Lower lobe of right lung (tissue), 2 donors: ENCODE measurements at regions not wholly inside any gene's neighbourhood (a gene's known extent, or its start where the extent isn't known, plus 50 kb on each side); places are given as distances from the start of the nearest gene placed in this dataset.

Experiments
- ATAC-seq, 2 donors: fragments of 200-7000 bp; cut with Tn5 transposase; one replicate each; pipeline ENCODE4 v1.9.1; 2020 to 2022; ENCODE audit warnings: mild to moderate bottlenecking in 2 of 2, moderate library complexity in 2 of 2
- DNase-seq: peaks from one replicate; pipeline ENCODE4 v3.0.0-alpha.2; 2020
- H3K27ac ChIP-seq: fragments of 200-600 bp; one replicate; pipeline ENCODE4 v1.8.0; 2022
- H3K27me3 ChIP-seq: fragments of 200-600 bp; one replicate; pipeline ENCODE4 v1.8.0; 2022; ENCODE audit warnings: low read depth
- H3K36me3 ChIP-seq: fragments of 200-600 bp; one replicate; pipeline ENCODE4 v1.8.0; 2022; ENCODE audit warnings: mild to moderate bottlenecking
- H3K4me1 ChIP-seq: fragments of 200-600 bp; one replicate; pipeline ENCODE4 v1.8.0; 2022
- H3K4me3 ChIP-seq: fragments of 200-600 bp; one replicate; pipeline ENCODE4 v1.8.0; 2022; ENCODE audit warnings: mild to moderate bottlenecking
- H3K9me3 ChIP-seq: fragments of 200-600 bp; one replicate; pipeline ENCODE4 v1.8.0; 2022
- intact Hi-C: fragments of 100-400 bp; cut with DNase I; formaldehyde crosslinking; loops from one replicate; pipeline ENCODE4 v1.11.0; 2022
- TF ChIP-seq, protein P1 (sequence below): fragments of 200-600 bp; IDR thresholded peaks from one replicate; pipeline ENCODE4 v1.8.0; 2022; ENCODE audit warnings: antibody characterized with exemption, mild to moderate bottlenecking
- donor health status: DM: no; HTN: yes; CAD: no; lungs with severe emphysema.

DNA sequence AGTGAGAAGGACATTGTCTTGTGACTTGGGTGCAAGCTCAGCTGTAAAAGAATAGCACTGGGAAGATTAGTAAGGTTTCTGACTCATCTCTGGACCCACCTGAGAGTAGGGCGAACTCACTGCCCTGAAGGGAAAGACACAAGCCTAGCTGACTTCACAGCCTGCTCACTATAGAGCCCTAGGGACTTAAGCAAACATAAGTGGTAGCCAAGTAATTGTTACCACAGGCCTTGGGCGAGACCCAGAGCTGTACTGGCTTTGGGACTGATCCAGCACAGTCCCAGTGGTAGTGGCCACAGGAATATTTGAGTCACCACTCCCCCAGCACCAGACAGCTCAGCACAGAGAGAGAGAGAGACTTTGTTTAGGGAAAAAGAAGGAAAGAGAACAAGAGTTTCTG lies 429.9 kb downstream of the TBL1XR1 start:
- Histone ChIP-seq H3K4me1 (no peaks in the 10 kb centered on the region), H3K9me3 (peaks cover under 1% of the 10 kb centered on the region), H3K4me3 (no peak overlapping the region), H3K27me3 (no peaks in the 10 kb centered on the region), H3K36me3 (no peaks in the 10 kb centered on the region), H3K27ac (no peak overlapping the region)
- TF ChIP-seq, protein P1, sequence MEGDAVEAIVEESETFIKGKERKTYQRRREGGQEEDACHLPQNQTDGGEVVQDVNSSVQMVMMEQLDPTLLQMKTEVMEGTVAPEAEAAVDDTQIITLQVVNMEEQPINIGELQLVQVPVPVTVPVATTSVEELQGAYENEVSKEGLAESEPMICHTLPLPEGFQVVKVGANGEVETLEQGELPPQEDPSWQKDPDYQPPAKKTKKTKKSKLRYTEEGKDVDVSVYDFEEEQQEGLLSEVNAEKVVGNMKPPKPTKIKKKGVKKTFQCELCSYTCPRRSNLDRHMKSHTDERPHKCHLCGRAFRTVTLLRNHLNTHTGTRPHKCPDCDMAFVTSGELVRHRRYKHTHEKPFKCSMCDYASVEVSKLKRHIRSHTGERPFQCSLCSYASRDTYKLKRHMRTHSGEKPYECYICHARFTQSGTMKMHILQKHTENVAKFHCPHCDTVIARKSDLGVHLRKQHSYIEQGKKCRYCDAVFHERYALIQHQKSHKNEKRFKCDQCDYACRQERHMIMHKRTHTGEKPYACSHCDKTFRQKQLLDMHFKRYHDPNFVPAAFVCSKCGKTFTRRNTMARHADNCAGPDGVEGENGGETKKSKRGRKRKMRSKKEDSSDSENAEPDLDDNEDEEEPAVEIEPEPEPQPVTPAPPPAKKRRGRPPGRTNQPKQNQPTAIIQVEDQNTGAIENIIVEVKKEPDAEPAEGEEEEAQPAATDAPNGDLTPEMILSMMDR, result no peak
- ATAC-seq (peak in 1 of 2 donors; percentile 58), DNase-seq (no peak)
- intact Hi-C loops, result no loop called here

DNA sequence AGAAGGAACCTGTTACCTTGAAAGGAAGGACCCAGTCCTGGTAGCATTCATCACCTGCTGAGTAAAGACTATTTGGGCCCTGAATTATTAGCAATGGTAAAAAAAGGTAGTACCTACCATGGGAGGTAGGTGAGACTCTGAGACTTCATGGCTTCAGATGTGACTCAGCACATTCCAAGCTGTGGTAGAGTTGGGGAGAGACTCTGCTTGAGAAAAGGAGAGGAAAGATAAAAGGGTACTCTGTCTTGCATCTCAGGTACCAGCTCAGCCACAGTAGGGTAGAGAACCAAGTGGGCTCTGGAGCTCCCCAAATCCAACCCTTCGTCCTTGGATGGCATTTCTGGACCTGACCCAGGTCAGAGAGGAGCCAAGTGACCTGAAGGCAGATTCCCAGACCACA lies 430.4 kb downstream of the TBL1XR1 start:
- DNase-seq (no peak), ATAC-seq (no peak)
- no peaks in the 10 kb centered on the region for H3K36me3 ChIP-seq
- intact Hi-C loops, result no loop called here
- no peak overlapping the region for H3K27ac ChIP-seq
- H3K4me3 ChIP-seq, result no peak overlapping the region
- TF ChIP-seq, protein P1, result no peak
- no peaks in the 10 kb centered on the region for H3K9me3 ChIP-seq
- no peaks in the 10 kb centered on the region for H3K4me1 ChIP-seq
- H3K27me3 ChIP-seq, result no peaks in the 10 kb centered on the region

DNA sequence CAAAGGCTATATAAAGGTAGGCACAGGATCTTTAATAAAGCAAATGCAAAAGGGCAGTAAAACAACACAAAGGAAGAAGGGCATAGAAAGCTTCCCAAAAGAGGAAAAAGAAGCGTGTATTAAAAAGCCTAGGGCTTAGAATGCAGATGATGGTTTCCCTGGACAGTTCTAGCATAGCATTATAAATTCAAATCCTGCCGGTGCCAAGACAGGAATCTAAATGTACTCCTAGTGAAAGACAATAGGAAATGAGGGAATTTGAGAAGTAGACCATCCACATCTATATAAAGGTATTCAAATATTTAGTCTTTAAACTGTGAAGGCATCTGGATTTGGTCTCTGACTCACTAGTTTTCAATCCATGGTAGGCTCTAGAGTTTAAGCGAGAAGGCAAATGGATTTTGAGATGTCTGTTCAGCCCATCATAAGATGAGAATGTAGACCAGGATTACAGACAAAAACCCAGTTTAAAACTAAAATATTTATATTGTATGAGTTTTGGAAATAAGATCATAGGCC lies 431.8 kb downstream of the TBL1XR1 start:
- DNase-seq (no peak), ATAC-seq (no peak)
- TF ChIP-seq, protein P1, result no peak
- Histone ChIP-seq H3K36me3 (no peaks in the 10 kb centered on the region), H3K4me1 (no peaks in the 10 kb centered on the region), H3K4me3 (no peak overlapping the region), H3K27me3 (no peaks in the 10 kb centered on the region), H3K9me3 (no peaks in the 10 kb centered on the region), H3K27ac (no peak overlapping the region)
- intact Hi-C loops, result no loop called here

DNA sequence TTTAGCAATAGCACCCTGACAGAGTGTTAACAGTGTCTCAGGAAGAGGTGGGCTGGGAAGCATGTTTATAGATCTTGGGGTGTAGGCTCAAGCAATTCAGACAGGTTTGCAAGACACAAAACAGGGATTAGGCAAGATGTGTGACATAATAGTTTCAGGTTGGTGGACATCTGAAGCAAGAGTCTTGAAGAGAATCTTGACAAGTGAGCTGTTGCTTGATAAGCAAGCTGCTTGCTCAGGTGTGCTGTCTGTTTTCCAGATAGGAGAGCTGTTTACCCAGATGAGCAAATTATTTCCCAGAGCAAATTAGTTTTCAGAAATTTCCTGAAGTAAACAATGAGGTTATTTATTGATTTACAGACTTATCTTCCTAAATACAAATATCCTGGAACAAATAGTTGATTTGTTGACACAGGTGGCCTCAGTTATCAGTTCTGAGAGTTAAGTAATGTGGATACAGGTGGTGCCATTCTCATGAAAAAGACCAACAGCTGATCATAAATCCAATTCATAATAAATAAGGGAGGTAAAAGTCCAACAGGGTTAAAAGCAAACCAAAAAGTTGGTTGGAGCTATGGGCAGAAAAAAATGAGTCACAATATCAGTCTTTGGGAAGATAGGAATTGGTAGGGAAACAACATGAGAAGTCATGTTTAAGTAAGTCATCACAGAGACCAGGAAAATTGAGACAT lies 437.3 kb downstream of the TBL1XR1 start:
- intact Hi-C loops, result no loop called here
- Histone ChIP-seq H3K27me3 (no peaks in the 10 kb centered on the region), H3K9me3 (no peaks in the 10 kb centered on the region), H3K36me3 (no peaks in the 10 kb centered on the region), H3K4me3 (no peak overlapping the region), H3K27ac (no peak overlapping the region), H3K4me1 (no peaks in the 10 kb centered on the region)
- TF ChIP-seq, protein P1, result no peak
- DNase-seq (no peak), ATAC-seq (no peak)

DNA sequence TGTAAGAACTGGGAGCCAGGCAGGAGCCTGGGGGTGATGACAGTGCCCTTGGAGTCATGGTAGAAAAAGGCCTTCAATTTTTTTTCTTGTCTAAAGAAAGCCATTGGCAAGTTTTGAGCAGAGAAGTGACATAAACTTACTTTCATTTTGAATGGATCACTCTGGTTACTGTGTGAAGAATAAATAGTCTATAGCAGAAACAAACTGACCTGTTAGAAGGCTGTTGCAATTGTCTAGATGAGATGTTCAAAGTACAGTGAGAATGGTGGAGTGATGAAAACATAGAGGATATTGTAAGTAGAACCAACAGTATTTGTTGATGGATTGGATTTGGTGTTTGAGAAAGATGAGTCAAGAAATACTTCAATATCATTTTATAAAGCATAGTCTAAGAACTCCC lies 439.9 kb downstream of the TBL1XR1 start:
- DNase-seq (no peak), ATAC-seq (no peak)
- H3K27me3 ChIP-seq, result no peaks in the 10 kb centered on the region
- no peak overlapping the region for H3K27ac ChIP-seq
- H3K4me1 ChIP-seq, result no peaks in the 10 kb centered on the region
- TF ChIP-seq, protein P1, result no peak
- intact Hi-C loops, result no loop called here
- H3K9me3 ChIP-seq, result no peaks in the 10 kb centered on the region
- no peak overlapping the region for H3K4me3 ChIP-seq
- H3K36me3 ChIP-seq, result no peaks in the 10 kb centered on the region
